B cell (primary cell): ENCODE measurements at regions not wholly inside any gene's neighbourhood (a gene's known extent, or its start where the extent isn't known, plus 50 kb on each side); places are given as distances from the start of the nearest gene placed in this dataset.

Experiments used
- ATAC-seq: fragments of 200-7000 bp; cut with Tn5 transposase; one replicate; pipeline ENCODE4 v1.10.0; 2021; ENCODE audit warnings: low read depth, mild to moderate bottlenecking, moderate number of reproducible peaks, moderate library complexity
- CTCF ChIA-PET: fragments of 350-600 bp; sonication (Branson Sonifier 250); formaldehyde crosslinking; loops from one replicate; lab custom pipeline; 2021; ENCODE audit warnings: antibody characterized with exemption, inconsistent platforms; lab: Charles Lee
- POLR2A ChIA-PET: fragments of 350-600 bp; sonication (Branson Sonifier 250); formaldehyde crosslinking; loops from one replicate; lab custom pipeline; 2021; ENCODE audit warnings: antibody characterized with exemption; lab: Charles Lee
- DNase-seq: peaks from one replicate; pipeline ENCODE4 v3.0.0; 2013
- H2AFZ ChIP-seq: 2 replicates; pipeline ENCODE4 v1.6.1; 2012; ENCODE audit warnings: mild to moderate bottlenecking, low read depth, low read length; ENCODE audit not compliant: insufficient read depth, poor library complexity, severe bottlenecking
- H3K27ac ChIP-seq, 2 donors: 1 replicate in 1 of 2; 2 replicates in 1 of 2; pipeline ENCODE4 v1.5.1; 2012 to 2013; ENCODE audit warnings: low read length in 2 of 2, mild to moderate bottlenecking in 2 of 2, moderate library complexity in 1 of 2
- H3K27me3 ChIP-seq, 4 experiments: fragments of 200-600 bp in 1 of 4; sonication (generic) in 1 of 4; replicated peaks in 1 of 4; 1 replicate in 2 of 4; 2 replicates in 2 of 4; pipeline versions ENCODE4 v1.6.1 to v1.7.0; 2013 to 2016; ENCODE audit warnings: low read length in 3 of 4, mild to moderate bottlenecking in 2 of 4, mixed read lengths in 1 of 4, moderate library complexity in 1 of 4; ENCODE audit not compliant: insufficient read depth in 4 of 4, control insufficient read depth in 3 of 4; ENCODE audit errors: control extremely low read depth in 1 of 4
- H3K36me3 ChIP-seq, 2 experiments: replicated peaks in 1 of 2; 1 replicate in 1 of 2; 2 replicates in 1 of 2; pipeline versions ENCODE4 v1.6.1 to v1.7.1; 2013; ENCODE audit warnings: low read length in 1 of 2; ENCODE audit not compliant: insufficient read depth in 2 of 2, control insufficient read depth in 1 of 2; ENCODE audit errors: control extremely low read depth in 1 of 2, extremely low read depth in 1 of 2
- H3K4me1 ChIP-seq, 2 donors: fragments of 200-600 bp in 1 of 2; sonication (generic) in 1 of 2; 1 replicate in 1 of 2; 2 replicates in 1 of 2; pipeline versions ENCODE4 v1.5.1 to v1.6.1; 2013 to 2017; ENCODE audit warnings: low read length in 2 of 2; ENCODE audit not compliant: control insufficient read depth in 2 of 2, insufficient read depth in 2 of 2
- H3K4me2 ChIP-seq: replicated peaks from 2 replicates; pipeline ENCODE3; 2012; ENCODE audit warnings: mild to moderate bottlenecking, low read depth, low read length; ENCODE audit not compliant: poor library complexity, severe bottlenecking
- H3K4me3 ChIP-seq, 5 experiments: fragments of 200-600 bp in 1 of 5; sonication (generic) in 1 of 5; 1 replicate in 3 of 5; 2 replicates in 2 of 5; pipeline versions ENCODE4 v1.5.1 to v1.7.0; 2011 to 2016; ENCODE audit warnings: low read length in 4 of 5, mild to moderate bottlenecking in 4 of 5, low read depth in 2 of 5, control low read depth in 1 of 5, moderate library complexity in 1 of 5; ENCODE audit not compliant: insufficient read depth in 1 of 5; ENCODE audit errors: control extremely low read depth in 1 of 5, extremely low read depth in 1 of 5
- H3K79me2 ChIP-seq: fragments of 200-600 bp; sonication (generic); one replicate; pipeline ENCODE4 v1.6.0; 2016; ENCODE audit warnings: low read length; ENCODE audit not compliant: control insufficient read depth, insufficient read depth
- H3K9ac ChIP-seq: fragments of 200-600 bp; sonication (generic); 2 replicates; pipeline ENCODE4 v1.6.1; 2017; ENCODE audit warnings: mild to moderate bottlenecking, low read length, moderate library complexity
- H3K9me3 ChIP-seq, 3 donors: one replicate each; pipeline versions ENCODE4 v1.6.1 to v1.7.1; 2013; ENCODE audit warnings: low read length in 2 of 3; ENCODE audit not compliant: control insufficient read depth in 2 of 3, insufficient read depth in 1 of 3; ENCODE audit errors: control extremely low read depth in 1 of 3
- H4K20me1 ChIP-seq: 2 replicates; pipeline ENCODE4 v1.6.0; 2012; ENCODE audit warnings: mild to moderate bottlenecking, low read length; ENCODE audit not compliant: insufficient read depth, control insufficient read depth, poor library complexity, severe bottlenecking
- H3K27ac Mint-ChIP-seq: one replicate; pipeline ENCODE4 v1.8.0; 2021; ENCODE audit warnings: mixed read lengths
- H3K27me3 Mint-ChIP-seq: one replicate; pipeline ENCODE4 v1.8.0; 2021; ENCODE audit warnings: mixed read lengths
- H3K4me1 Mint-ChIP-seq: one replicate; pipeline ENCODE4 v1.8.0; 2021; ENCODE audit warnings: mixed read lengths
- H3K4me3 Mint-ChIP-seq: one replicate; pipeline ENCODE4 v1.8.0; 2021; ENCODE audit warnings: mixed read lengths
- H3K9me3 Mint-ChIP-seq: one replicate; pipeline ENCODE4 v1.8.0; 2022; ENCODE audit warnings: mixed read lengths; ENCODE audit not compliant: insufficient read depth
- EZH2 ChIP-seq: IDR thresholded peaks from 2 replicates; pipeline ENCODE4 v1.6.1; 2012; ENCODE audit warnings: borderline replicate concordance, low read depth, mild to moderate bottlenecking, moderate library complexity, low read length; ENCODE audit not compliant: insufficient read depth, poor library complexity, severe bottlenecking
- WGBS: methylation state at CpG from one replicate; pipeline ENCODE4 v1.1.5; 2013; ENCODE audit warnings: missing lambda C conversion rate; ENCODE audit not compliant: insufficient coverage; 5-methylcytosine and 5-hydroxymethylcytosine counted together
- intact Hi-C: fragments of 100-400 bp; cut with micrococcal nuclease; formaldehyde crosslinking; loops from one replicate; pipeline ENCODE4 v1.10.0; 2022
- TF ChIP-seq, protein P1 (sequence below): fragments of 200-600 bp; IDR thresholded peaks from one replicate; pipeline ENCODE4 v1.8.0; 2022; ENCODE audit warnings: antibody characterized with exemption, mild to moderate bottlenecking

DNA sequence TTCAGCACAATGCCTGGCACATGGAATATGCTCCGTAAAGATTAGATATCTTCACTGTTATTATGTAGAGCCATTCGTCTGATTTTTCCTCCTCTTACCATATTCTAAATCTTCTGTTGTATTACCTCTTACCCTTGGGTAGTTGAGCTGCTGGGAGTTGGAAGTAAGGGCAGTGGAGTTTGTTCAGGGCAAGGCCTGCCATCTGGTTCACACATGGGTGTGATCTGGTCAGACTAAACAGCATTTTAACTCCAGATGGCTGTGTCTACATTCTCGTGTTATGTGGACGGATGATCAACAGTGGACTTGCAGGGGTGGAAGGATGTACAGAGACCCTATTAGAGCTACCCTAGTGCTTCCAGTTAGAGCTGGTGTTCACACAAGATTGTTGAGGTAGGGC lies 164.9 kb downstream of the ZIC5 start:
- H3K27ac ChIP-seq: no peak overlapping the region
- H3K36me3 ChIP-seq: no peaks in the 10 kb centered on the region
- H3K9me3 ChIP-seq: no peaks in the 10 kb centered on the region
- H4K20me1 ChIP-seq: no peaks in the 10 kb centered on the region
- CTCF ChIA-PET: no interaction called here
- H3K4me2 ChIP-seq: no peak overlapping the region
- no peaks in the 10 kb centered on the region for H3K79me2 ChIP-seq
- H3K4me3 ChIP-seq: no peak overlapping the region
- Mint-ChIP-seq H3K27me3 (no peaks in the 10 kb centered on the region), H3K9me3 (no peaks in the 10 kb centered on the region), H3K4me1 (no peaks in the 10 kb centered on the region), H3K27ac (no peak overlapping the region), H3K4me3 (no peak overlapping the region)
- no peak for TF ChIP-seq EZH2
- TF ChIP-seq, protein P1, sequence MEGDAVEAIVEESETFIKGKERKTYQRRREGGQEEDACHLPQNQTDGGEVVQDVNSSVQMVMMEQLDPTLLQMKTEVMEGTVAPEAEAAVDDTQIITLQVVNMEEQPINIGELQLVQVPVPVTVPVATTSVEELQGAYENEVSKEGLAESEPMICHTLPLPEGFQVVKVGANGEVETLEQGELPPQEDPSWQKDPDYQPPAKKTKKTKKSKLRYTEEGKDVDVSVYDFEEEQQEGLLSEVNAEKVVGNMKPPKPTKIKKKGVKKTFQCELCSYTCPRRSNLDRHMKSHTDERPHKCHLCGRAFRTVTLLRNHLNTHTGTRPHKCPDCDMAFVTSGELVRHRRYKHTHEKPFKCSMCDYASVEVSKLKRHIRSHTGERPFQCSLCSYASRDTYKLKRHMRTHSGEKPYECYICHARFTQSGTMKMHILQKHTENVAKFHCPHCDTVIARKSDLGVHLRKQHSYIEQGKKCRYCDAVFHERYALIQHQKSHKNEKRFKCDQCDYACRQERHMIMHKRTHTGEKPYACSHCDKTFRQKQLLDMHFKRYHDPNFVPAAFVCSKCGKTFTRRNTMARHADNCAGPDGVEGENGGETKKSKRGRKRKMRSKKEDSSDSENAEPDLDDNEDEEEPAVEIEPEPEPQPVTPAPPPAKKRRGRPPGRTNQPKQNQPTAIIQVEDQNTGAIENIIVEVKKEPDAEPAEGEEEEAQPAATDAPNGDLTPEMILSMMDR: no peak
- ATAC-seq: no peak
- H2AFZ ChIP-seq: no peak overlapping the region
- H3K4me1 ChIP-seq: no peaks in the 10 kb centered on the region
- H3K27me3 ChIP-seq: no peaks in the 10 kb centered on the region
- no peak overlapping the region for H3K9ac ChIP-seq
- POLR2A ChIA-PET: no interaction called here
- DNase-seq: no peak
- intact Hi-C loops: no loop called here
- 77% methylated on average over 2 of the region's 4 CpGs for WGBS

DNA sequence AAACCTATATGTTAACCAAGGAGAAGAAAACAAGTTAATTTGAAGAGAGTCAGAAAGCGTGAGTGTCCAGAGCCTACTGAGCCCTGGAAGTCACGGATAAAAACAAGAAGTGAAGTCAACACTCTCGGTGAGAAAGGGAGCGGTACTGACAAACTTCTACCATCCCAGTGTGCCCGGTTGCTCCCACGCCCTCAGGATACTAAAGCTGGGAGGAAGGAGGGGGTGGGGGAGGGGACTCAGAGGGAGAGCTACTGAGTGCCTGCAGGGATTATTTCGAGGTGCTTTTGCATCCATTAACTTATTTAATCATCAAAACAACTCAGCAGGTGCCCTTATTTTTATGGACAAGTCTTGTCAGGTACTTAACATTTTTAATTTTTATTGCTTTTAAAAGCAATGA lies 166.2 kb downstream of the ZIC5 start:
- Mint-ChIP-seq H3K9me3 (no peaks in the 10 kb centered on the region), H3K4me3 (no peak overlapping the region), H3K27me3 (no peaks in the 10 kb centered on the region), H3K27ac (no peak overlapping the region), H3K4me1 (no peaks in the 10 kb centered on the region)
- Histone ChIP-seq H3K27me3 (no peaks in the 10 kb centered on the region), H3K4me1 (no peaks in the 10 kb centered on the region), H2AFZ (no peak overlapping the region), H3K9me3 (no peaks in the 10 kb centered on the region), H3K9ac (no peak overlapping the region), H3K79me2 (no peaks in the 10 kb centered on the region), H3K4me2 (no peak overlapping the region), H3K27ac (no peak overlapping the region), H4K20me1 (no peaks in the 10 kb centered on the region), H3K36me3 (no peaks in the 10 kb centered on the region), H3K4me3 (no peak overlapping the region)
- TF ChIP-seq, protein P1: no peak
- TF ChIP-seq EZH2: no peak
- POLR2A ChIA-PET: no interaction called here
- WGBS: 85% methylated on average over 4 of the region's 7 CpGs
- intact Hi-C loops: no loop called here
- ATAC-seq: no peak
- DNase-seq: no peak
- CTCF ChIA-PET: no interaction called here
